H7 (cell line): ENCODE measurements at regions not wholly inside any gene's neighbourhood (a gene's known extent, or its start where the extent isn't known, plus 50 kb on each side); places are given as distances from the start of the nearest gene placed in this dataset.

Experiments
- DNase-seq: peaks from one replicate; pipeline ENCODE4 v3.0.0; 2012
- H3K27me3 ChIP-seq: 2 replicates; pipeline ENCODE4 v1.6.0; 2011; ENCODE audit warnings: mild to moderate bottlenecking, low read length; ENCODE audit not compliant: control insufficient read depth, insufficient read depth
- H3K36me3 ChIP-seq: replicated peaks from 2 replicates; pipeline ENCODE4 v1.5.1; 2011; ENCODE audit warnings: low read length; ENCODE audit not compliant: control insufficient read depth, insufficient read depth
- H3K4me3 ChIP-seq: 2 replicates; pipeline ENCODE4 v1.5.1; 2011; ENCODE audit warnings: low read depth, mild to moderate bottlenecking, control low read depth, low read length, moderate library complexity; ENCODE audit not compliant: insufficient read depth

DNA sequence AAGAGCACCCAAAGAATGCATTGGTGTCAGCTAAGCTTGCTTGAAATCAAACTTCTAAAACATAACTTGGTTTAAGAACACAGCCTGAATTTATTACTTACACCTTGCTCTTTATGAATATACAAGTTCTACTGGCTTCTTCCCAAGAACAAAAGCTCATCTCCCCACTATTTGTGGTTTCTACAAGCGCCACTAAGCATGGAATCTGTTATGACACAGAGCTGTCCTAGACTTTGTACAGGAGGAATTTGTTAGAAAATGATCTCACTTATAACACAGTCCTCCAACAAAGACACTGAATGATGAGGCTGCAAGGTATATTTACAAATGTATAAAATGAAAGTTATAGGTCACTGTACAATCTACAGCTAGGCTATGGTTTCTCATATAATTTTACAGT lies 452.1 kb downstream of the BCAT1 start:
- Histone ChIP-seq H3K36me3 (no peaks in the 10 kb centered on the region), H3K27me3 (no peaks in the 10 kb centered on the region), H3K4me3 (no peak overlapping the region)
- no peak for DNase-seq

DNA sequence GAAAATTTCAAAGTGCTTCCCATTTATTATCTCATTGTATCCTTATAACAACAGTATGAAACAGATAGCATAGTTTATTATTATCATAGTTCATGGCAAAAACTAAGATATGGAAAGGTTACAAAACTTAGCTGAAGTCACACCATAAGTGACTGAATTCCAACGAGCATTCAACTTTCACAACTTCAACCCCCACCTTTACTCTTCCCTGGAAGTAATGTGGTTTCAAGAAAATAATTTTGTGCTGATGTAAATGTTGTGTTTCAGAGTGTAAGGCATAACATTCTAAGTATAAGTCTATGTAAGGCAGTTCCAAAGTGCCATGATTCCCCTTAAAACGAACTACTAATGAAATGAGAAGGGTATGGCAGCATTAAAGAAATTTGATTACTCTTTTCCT lies 454.5 kb downstream of the BCAT1 start:
- Histone ChIP-seq H3K27me3 (no peaks in the 10 kb centered on the region), H3K36me3 (no peaks in the 10 kb centered on the region), H3K4me3 (no peak overlapping the region)
- DNase-seq, result no peak

- H3K4me3 ChIP-seq, result no peak overlapping the region
- no peaks in the 10 kb centered on the region for H3K27me3 ChIP-seq
- H3K36me3 ChIP-seq, result no peaks in the 10 kb centered on the region
- no peak for DNase-seq
Measured at GRCh38 chr12:24491968-24492367, 456.9 kb downstream of the BCAT1 start.

- DNase-seq, result no peak
- H3K27me3 ChIP-seq, result no peaks in the 10 kb centered on the region
Measured at GRCh38 chr12:24489939-24490338, 459.0 kb downstream of the BCAT1 start.

DNA sequence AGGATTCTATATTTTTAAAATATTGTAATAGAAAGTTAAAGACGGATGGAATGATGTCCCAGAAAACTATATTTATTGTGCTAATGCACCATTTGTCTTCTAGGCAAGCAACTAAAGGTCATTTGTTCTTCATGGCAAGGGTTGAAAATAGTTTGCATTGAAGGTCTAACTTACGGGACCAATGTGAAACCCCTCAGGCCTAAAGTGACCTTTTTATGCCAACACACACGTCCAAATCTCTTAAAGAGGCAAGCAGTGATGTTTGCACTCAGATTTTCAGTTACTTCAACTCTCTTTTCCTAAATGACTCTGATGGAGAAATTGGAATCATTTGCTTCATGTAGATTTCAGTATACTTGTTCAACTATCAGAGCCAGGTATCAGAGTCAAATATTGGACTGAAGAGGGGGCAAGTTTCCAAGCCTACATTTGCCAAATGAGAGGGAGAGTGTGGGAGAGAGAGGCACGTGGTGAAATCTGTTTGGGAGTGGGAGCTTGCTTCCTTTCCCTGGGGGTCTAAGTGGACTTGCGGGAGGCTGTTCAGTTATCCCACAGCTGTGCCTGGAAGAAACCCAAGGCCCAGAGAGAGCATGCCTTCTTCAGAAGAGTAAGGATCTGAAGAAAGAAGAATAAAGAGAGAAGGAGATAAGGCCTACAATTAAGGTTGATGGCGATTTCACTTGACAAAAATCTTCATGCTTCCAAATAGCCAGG lies 459.8 kb downstream of the BCAT1 start:
- no peaks in the 10 kb centered on the region for H3K36me3 ChIP-seq
- no peaks in the 10 kb centered on the region for H3K27me3 ChIP-seq
- no peak overlapping the region for H3K4me3 ChIP-seq

More at GRCh38 chr12:24489939-24490338, 459.0 kb downstream of the BCAT1 start:
- H3K36me3 ChIP-seq, result no peaks in the 10 kb centered on the region
- no peak overlapping the region for H3K4me3 ChIP-seq

GRCh38 chr12:24488091-24488596 lies 460.8 kb downstream of the BCAT1 start:
- no peak for DNase-seq
- no peaks in the 10 kb centered on the region for H3K36me3 ChIP-seq

More for the DNA sequence above, 459.8 kb downstream of the BCAT1 start:
- DNase-seq, result no peak

GRCh38 chr12:24487606-24488005 lies 461.3 kb downstream of the BCAT1 start:
- Histone ChIP-seq H3K4me3 (no peak overlapping the region), H3K27me3 (no peaks in the 10 kb centered on the region), H3K36me3 (no peaks in the 10 kb centered on the region)
- no peak for DNase-seq

More at GRCh38 chr12:24488091-24488596, 460.8 kb downstream of the BCAT1 start:
- Histone ChIP-seq H3K4me3 (no peak overlapping the region), H3K27me3 (no peaks in the 10 kb centered on the region)

DNA sequence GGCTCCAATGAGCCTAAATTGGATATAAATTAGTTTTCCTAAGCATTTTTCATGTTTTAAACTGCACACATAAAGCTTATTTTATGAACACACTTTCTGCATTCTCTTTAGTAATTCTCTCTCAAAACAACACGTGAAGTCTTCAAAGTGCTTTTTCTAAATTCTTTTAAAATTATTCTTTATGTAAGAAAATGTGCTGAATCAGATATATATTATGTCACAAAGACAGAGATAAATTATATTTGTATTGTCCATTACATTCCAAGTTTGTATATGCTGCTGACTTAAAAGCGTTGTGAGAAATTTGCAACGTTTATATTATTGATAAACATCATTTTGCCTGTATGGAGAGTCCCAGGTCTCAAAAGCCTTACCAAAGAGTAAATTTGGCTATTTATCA lies 465.2 kb downstream of the BCAT1 start:
- Histone ChIP-seq H3K27me3 (no peaks in the 10 kb centered on the region), H3K4me3 (no peak overlapping the region), H3K36me3 (no peaks in the 10 kb centered on the region)
- DNase-seq, result no peak

DNA sequence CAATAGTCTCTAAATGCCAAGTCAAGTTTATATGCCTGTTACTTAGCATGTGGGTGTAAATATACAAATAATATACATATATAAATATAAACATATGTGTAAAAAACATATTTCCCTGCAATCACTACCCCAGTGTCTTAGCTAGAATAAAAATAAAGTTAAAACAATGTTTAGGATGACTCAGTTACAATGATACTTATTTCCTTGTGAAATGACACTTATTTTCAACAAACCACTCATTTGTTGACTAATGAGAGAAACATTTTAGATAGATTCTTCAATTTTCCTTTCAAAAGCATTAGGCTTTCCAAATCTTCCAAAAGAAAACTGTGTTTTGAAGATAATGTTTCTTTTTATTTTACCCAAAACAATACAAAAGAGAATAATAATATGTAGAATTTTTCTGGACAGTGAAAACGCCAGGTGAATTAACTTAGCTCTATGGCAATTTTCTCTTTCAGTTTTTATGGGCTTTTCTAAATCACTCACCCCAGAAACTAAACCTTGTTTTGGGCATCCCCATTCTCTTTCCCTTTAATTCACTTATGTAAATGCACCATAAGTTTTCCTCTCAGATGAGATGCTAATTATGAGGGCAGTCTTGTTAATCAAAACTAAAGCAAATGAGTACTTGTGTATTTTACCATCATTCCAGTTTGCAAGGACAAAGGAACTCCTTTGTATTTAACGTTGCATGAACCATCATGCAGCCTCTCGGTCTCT lies 465.9 kb downstream of the BCAT1 start:
- DNase-seq, result no peak
- no peaks in the 10 kb centered on the region for H3K27me3 ChIP-seq
- H3K4me3 ChIP-seq, result no peak overlapping the region
- H3K36me3 ChIP-seq, result no peaks in the 10 kb centered on the region

- Histone ChIP-seq H3K4me3 (no peak overlapping the region), H3K27me3 (no peaks in the 10 kb centered on the region), H3K36me3 (no peaks in the 10 kb centered on the region)
- no peak for DNase-seq
Measured at GRCh38 chr12:24482044-24482443, 466.9 kb downstream of the BCAT1 start.

DNA sequence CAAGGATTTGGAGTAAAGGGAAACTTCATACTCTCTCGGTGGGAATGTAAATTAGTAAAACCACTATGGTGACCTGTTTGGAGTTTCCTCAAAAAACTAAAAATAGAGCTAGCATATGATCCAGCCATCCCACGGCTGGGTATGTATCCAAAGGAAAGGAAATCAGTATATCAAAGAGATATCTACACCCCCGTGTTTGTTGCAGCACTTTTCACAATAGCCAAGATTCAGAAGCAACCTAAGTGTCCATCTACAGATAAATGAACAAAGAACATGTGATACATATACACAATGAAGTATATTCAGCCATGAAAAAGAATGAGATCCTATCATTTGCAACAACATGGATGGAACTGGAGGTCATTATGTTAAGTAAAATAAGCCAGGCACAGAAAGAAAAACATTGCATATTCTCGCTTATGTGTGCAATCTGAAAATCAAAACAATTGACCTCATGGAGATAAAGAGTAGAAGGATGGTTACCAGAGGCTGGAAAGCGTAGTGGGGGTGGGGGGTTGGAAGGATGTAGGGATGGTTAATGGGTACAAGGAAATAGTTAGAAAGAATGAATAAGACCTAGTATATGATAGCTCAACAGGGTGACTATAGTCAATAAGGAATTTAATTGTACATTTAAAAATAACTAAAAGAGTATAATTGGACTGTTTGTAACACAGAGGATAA lies 468.0 kb downstream of the BCAT1 start:
- Histone ChIP-seq H3K27me3 (no peaks in the 10 kb centered on the region), H3K4me3 (no peak overlapping the region), H3K36me3 (no peaks in the 10 kb centered on the region)
- DNase-seq, result no peak

- DNase-seq, result no peak
- H3K36me3 ChIP-seq, result no peaks in the 10 kb centered on the region
Measured at GRCh38 chr12:24479131-24479530, 469.8 kb downstream of the BCAT1 start.

GRCh38 chr12:24478254-24478653 lies 470.6 kb downstream of the BCAT1 start:
- no peak for DNase-seq
- H3K36me3 ChIP-seq, result no peaks in the 10 kb centered on the region
- no peaks in the 10 kb centered on the region for H3K27me3 ChIP-seq
- no peak overlapping the region for H3K4me3 ChIP-seq

More at GRCh38 chr12:24479131-24479530, 469.8 kb downstream of the BCAT1 start:
- no peak overlapping the region for H3K4me3 ChIP-seq
- H3K27me3 ChIP-seq, result no peaks in the 10 kb centered on the region

GRCh38 chr12:24476310-24476709 lies 472.6 kb downstream of the BCAT1 start:
- no peak for DNase-seq
- no peaks in the 10 kb centered on the region for H3K36me3 ChIP-seq
- H3K4me3 ChIP-seq, result no peak overlapping the region

GRCh38 chr12:24475337-24475736 lies 473.6 kb downstream of the BCAT1 start:
- Histone ChIP-seq H3K36me3 (no peaks in the 10 kb centered on the region), H3K27me3 (no peaks in the 10 kb centered on the region), H3K4me3 (no peak overlapping the region)
- no peak for DNase-seq

More at GRCh38 chr12:24476310-24476709, 472.6 kb downstream of the BCAT1 start:
- no peaks in the 10 kb centered on the region for H3K27me3 ChIP-seq
